Upper lobe of left lung (tissue), 4 donors: ENCODE measurements at regions not wholly inside any gene's neighbourhood (a gene's known extent, or its start where the extent isn't known, plus 50 kb on each side); places are given as distances from the start of the nearest gene placed in this dataset.

Source experiments
- CTCF ChIP-seq, 6 experiments: fragments of 450-650 bp in 4 of 6; fragments of 200-600 bp in 2 of 6; sonication (generic) in 2 of 6; IDR thresholded peaks; one replicate each; pipeline ENCODE4 v1.5.1; 2016 to 2019; ENCODE audit warnings: antibody characterized with exemption in 6 of 6
- EP300 ChIP-seq, 4 donors: sonication (generic); formaldehyde crosslinking; IDR thresholded peaks; one replicate each; pipeline ENCODE4 v1.5.1; 2017; ENCODE audit warnings: antibody characterized with exemption in 4 of 4, control low read depth in 2 of 4
- POLR2A ChIP-seq, 4 donors: fragments of 450-650 bp; IDR thresholded peaks; one replicate each; pipeline ENCODE4 v1.5.1; 2016 to 2017; ENCODE audit warnings: antibody characterized with exemption in 4 of 4, mild to moderate bottlenecking in 2 of 4
- POLR2AphosphoS5 ChIP-seq, 2 donors: sonication (generic); formaldehyde crosslinking; IDR thresholded peaks; one replicate each; pipeline ENCODE4 v1.5.1; 2017; ENCODE audit warnings: antibody characterized with exemption in 2 of 2

- TF ChIP-seq EP300 (IDR thresholded peaks at IDR 0.05) = no peak
- TF ChIP-seq POLR2A (IDR thresholded peaks at IDR 0.05) = no peak
- TF ChIP-seq CTCF (IDR thresholded peaks at IDR 0.05) = no peak
- TF ChIP-seq POLR2AphosphoS5 (IDR thresholded peaks at IDR 0.05) = no peak
Measured at GRCh38 chr14:34201909-34202637, 251.2 kb upstream of the EGLN3 start.
